ENCODE measurements at regions not wholly inside any gene's neighbourhood (a gene's known extent, or its start where the extent isn't known, plus 50 kb on each side); places are given as distances from the start of the nearest gene placed in this dataset.

DNA sequence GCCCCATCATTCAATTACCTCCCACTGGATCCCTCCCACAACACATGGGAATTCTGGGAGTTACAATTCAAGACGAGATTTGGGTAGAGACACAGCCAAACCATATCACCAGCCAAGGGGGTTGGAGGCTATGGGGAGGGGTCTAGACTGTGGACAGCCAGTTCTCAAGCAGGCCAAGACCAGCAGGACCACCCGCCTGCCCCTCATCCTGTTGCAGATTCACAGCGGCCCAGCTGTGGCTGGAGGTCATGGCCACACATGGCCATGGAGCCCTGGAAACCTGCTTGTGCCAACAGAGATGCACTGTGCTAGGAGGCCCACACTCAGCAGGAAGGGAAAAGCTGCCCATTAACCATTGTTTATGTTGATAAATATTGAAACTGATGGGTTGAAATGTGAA, 240.5 kb downstream of the TTLL2 start:
- TF ChIP-seq, protein P1, sequence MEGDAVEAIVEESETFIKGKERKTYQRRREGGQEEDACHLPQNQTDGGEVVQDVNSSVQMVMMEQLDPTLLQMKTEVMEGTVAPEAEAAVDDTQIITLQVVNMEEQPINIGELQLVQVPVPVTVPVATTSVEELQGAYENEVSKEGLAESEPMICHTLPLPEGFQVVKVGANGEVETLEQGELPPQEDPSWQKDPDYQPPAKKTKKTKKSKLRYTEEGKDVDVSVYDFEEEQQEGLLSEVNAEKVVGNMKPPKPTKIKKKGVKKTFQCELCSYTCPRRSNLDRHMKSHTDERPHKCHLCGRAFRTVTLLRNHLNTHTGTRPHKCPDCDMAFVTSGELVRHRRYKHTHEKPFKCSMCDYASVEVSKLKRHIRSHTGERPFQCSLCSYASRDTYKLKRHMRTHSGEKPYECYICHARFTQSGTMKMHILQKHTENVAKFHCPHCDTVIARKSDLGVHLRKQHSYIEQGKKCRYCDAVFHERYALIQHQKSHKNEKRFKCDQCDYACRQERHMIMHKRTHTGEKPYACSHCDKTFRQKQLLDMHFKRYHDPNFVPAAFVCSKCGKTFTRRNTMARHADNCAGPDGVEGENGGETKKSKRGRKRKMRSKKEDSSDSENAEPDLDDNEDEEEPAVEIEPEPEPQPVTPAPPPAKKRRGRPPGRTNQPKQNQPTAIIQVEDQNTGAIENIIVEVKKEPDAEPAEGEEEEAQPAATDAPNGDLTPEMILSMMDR (IDR thresholded peaks at IDR 0.05; ENCODE audit: low read depth, low read length) = no peak
- Histone ChIP-seq H3K27me3 (no peaks in the 10 kb centered on the region), H3K9me3 (ENCODE audit: low read depth) (no peaks in the 10 kb centered on the region), H3K36me3 (no peaks in the 10 kb centered on the region), H3K4me1 (ENCODE audit: low read depth) (peaks cover 7% of the 10 kb centered on the region), H3K4me3 (no peak overlapping the region), H3K27ac (no peak overlapping the region)
- DNase-seq (ENCODE audit: low read depth in 1 of 2, low spot score in 1 of 2) = no peak

DNA sequence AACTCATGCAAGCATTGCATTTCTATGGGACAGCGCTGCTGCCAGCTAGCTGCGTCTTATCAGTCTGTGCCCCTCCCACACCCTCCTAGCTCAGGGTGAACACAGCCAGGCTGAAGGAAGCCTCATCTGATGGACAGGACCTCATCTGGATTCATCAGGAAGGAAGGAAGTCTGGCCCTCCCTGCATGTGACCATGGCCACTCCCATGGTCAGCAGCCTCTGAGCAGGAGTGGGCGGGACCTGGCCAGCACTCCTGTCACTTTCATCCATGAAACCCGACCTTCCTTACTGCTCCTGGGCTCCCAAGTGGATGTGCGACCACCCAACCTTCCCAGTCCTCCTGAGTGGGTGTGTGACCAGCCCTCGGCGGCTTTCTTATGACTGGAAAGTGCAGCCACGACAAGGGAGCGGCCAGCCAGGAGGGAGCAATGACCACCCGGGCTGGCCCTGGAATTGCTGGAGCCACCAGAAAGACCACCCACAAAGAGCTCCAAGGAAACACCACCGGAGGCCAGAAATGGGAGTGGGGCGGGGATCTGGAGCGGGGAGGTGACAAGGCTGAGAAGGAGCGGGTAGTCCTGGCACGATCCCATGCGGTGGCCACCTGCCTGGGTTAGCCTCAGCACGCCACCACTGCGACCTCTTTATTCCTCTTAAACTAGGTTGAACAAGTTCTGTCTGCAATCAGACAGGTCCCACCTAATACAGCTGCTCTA, 241.2 kb downstream of the TTLL2 start:
- TF ChIP-seq, protein P1 (IDR thresholded peaks at IDR 0.05; ENCODE audit: low read depth, low read length) = no peak
- Histone ChIP-seq H3K27me3 (no peaks in the 10 kb centered on the region), H3K36me3 (no peaks in the 10 kb centered on the region), H3K27ac (peak overlapping the region; percentile 45), H3K4me1 (ENCODE audit: low read depth) (peaks cover 7% of the 10 kb centered on the region), H3K4me3 (no peak overlapping the region), H3K9me3 (ENCODE audit: low read depth) (no peaks in the 10 kb centered on the region)
- peak; percentile 80 to 84 for DNase-seq (ENCODE audit: low read depth in 1 of 2, low spot score in 1 of 2)

DNA sequence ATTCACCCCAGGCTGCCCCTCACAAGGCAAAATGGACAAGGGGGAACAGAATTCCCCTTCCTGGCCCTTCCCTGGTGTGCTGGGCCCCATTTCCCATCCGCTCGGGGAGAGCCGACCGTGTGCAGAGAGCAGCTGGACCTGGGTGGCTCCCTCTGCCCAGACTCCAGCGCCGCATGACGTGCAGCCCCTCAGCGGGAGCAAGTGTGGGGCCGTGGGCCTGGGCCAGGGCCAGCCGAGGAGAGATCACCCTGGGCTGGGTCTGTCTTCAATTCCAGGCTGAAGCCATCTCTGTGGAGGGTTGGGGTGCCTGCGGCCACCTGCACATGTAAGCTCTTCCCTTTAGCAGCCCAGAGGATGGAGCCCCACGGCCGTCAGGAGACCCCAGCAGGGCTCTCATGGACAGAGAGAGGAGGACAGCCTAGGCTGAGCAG, 241.8 kb downstream of the TTLL2 start:
- H3K36me3 ChIP-seq = no peaks in the 10 kb centered on the region
- TF ChIP-seq, protein P1 (IDR thresholded peaks at IDR 0.05; ENCODE audit: low read depth, low read length) = no peak
- peaks cover 7% of the 10 kb centered on the region for H3K4me1 ChIP-seq (ENCODE audit: low read depth)
- no peaks in the 10 kb centered on the region for H3K27me3 ChIP-seq
- H3K4me3 ChIP-seq = no peak overlapping the region
- no peaks in the 10 kb centered on the region for H3K9me3 ChIP-seq (ENCODE audit: low read depth)
- DNase-seq (ENCODE audit: low read depth in 1 of 2, low spot score in 1 of 2) = no peak
- peak overlapping the region; percentile 45 for H3K27ac ChIP-seq

DNA sequence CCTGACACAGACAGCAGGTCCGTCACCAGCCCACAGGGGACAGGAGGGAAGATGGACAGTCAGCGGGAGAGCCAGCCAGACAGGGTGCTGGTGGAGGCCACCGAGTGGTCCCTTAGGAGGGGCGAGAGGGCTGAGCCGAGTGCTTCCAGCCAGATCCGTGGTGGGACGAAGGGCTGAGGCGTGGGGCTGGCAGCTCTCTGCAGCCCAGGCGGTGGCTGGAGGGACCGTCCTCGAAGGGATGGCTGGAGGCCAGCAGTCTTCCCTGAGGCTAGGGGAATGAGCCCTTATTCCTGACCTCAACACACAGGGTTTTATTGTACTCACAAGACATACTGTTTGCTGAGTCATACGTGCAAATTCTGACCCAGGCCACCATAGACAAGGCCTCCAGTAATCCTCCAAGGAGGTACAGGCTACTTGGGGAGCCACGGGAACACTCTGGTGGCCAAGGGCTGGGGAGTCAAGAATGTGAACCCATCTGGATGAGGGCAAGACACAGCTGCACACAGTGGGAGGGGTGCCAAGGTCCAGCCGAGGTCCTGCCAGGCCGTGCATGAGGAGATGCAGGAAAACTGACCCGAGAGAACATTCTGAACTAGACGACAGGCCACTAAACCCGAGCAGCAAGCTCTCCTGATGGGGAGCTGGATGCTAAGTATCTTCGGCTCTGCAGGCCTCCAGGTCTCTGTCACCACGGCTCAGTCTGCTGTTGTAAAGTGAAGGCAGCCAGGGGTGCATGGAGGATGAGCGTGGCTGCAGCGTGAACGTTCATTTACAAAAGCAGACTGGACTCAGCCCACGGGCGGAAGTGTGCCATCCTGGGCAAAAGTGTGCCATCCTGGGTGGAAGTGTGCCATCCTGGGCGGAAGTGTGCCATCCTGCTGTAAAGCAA, 242.5 kb downstream of the TTLL2 start:
- DNase-seq (ENCODE audit: low read depth in 1 of 2, low spot score in 1 of 2) = peak in 1 of 2 donors; percentile 53
- TF ChIP-seq, protein P1 (IDR thresholded peaks at IDR 0.05; ENCODE audit: low read depth, low read length) = no peak
- Histone ChIP-seq H3K4me1 (ENCODE audit: low read depth) (peaks cover 7% of the 10 kb centered on the region), H3K27me3 (no peaks in the 10 kb centered on the region), H3K9me3 (ENCODE audit: low read depth) (no peaks in the 10 kb centered on the region), H3K27ac (no peak overlapping the region), H3K4me3 (no peak overlapping the region), H3K36me3 (no peaks in the 10 kb centered on the region)

DNA sequence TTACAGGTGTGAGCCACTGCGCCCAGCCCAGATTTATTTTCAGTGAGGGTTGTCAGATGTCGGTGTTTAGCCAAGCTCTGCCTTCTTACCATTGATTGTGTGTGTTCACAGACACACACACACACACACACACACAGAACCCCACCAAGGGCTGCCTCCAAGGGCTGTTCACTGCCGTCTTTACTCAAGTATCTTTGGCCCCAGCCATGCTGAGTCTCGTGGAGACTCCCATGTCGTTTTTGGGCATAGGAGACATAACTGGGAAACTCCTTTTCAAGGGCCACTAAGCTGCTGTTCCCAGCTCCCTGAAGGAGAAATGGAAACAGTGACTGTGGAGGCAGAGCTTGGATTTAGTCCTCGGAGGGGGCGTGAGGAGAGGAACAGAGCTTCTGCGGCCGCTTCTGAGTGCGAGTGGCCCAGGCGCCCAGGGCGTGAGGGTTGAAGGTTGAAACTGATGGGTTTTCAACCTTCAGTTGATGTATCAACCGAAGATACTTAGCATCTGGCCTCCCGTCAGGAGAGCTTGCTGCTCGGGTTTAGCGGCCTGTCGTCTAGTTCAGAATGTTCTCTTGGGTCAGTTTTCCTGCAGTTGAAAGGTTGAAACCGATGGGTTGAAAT, 243.6 kb downstream of the TTLL2 start:
- Histone ChIP-seq H3K9me3 (ENCODE audit: low read depth) (no peaks in the 10 kb centered on the region), H3K27ac (no peak overlapping the region), H3K36me3 (no peaks in the 10 kb centered on the region), H3K4me1 (ENCODE audit: low read depth) (peaks cover 7% of the 10 kb centered on the region), H3K27me3 (no peaks in the 10 kb centered on the region), H3K4me3 (no peak overlapping the region)
- TF ChIP-seq, protein P1 (IDR thresholded peaks at IDR 0.05; ENCODE audit: low read depth, low read length) = no peak
- no peak for DNase-seq (ENCODE audit: low read depth in 1 of 2, low spot score in 1 of 2)

Data from cardiac muscle cell (in vitro differentiated cells and primary cell).